ENCODE measurements at regions not wholly inside any gene's neighbourhood (a gene's known extent, or its start where the extent isn't known, plus 50 kb on each side); places are given as distances from the start of the nearest gene placed in this dataset.

DNA sequence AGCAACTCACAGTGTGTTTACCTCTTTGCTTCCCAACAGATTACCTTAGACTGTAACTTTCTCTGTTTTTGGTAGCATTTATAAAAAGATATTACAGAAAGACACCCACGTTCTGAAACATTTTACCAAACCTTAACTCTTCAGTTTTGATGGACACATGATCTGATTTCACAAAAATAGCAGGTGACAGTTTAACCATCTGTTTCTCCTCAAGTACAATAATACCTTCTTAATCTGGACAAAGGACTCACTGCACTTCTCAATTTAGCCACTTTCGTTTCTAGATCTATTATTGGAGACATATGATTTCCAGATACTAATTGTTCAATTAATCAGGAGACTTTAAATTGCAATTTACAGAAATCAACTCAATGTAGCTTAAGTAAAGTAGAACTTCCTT is 703.8 kb upstream of the KIF2B start:
- no CpG with 5 or more reads among the region's 2 CpGs for WGBS, 2 experiments (ENCODE audit: extremely low coverage in 2 of 2, insufficient read length in 1 of 2)
- in situ Hi-C loops (cut with MboI; ENCODE audit: low sequenced_read_pairs) (no loop called here), intact Hi-C loops (cut with micrococcal nuclease) (no loop called here), dilution Hi-C loops (cut with HindIII; ENCODE audit: low sequenced_read_pairs, unreplicated experiment) (no loop called here)
- H4K20me1 ChIP-seq (ENCODE audit: insufficient read depth, low read length), result no peaks in the 10 kb centered on the region
- H3K4me3 ChIP-seq (ENCODE audit: insufficient read depth, low read depth, low read length), result no peak overlapping the region
- H3K18ac ChIP-seq (ENCODE audit: low read depth, low read length), result no peak overlapping the region
- no peaks in the 10 kb centered on the region for H3K27me3 ChIP-seq (ENCODE audit: control insufficient read depth, insufficient read depth, low read length)
- H2AK9ac ChIP-seq (replicated peaks; ENCODE audit: low read depth, low read length, poor library complexity), result no peak overlapping the region
- H3K9me1 ChIP-seq (ENCODE audit: insufficient read depth, low read length), result no peaks in the 10 kb centered on the region
- H2BK120ac ChIP-seq (ENCODE audit: low read depth, low read length), result no peak overlapping the region
- ATAC-seq (ENCODE audit: low read depth) (no peak), DNase-seq (no peak)
- no peak overlapping the region for H4K8ac ChIP-seq (ENCODE audit: low read depth in 2 of 2, low read length in 2 of 2)
- H4K91ac ChIP-seq (ENCODE audit: insufficient read depth, low read depth, low read length), result no peak overlapping the region
- H3K36me3 ChIP-seq (ENCODE audit: control insufficient read depth, insufficient read depth, low read length), result no peaks in the 10 kb centered on the region
- no peaks in the 10 kb centered on the region for H3K4me1 ChIP-seq (ENCODE audit: control insufficient read depth, insufficient read depth, low read length)
- no peaks in the 10 kb centered on the region for H3K79me1 ChIP-seq (ENCODE audit: low read depth in 1 of 2, low read length in 2 of 2)
- H3K9ac ChIP-seq (ENCODE audit: low read depth, low read length), result no peak overlapping the region
- no peak overlapping the region for H3K56ac ChIP-seq (ENCODE audit: extremely low read depth, insufficient read depth, low read length)
- H3K4ac ChIP-seq (ENCODE audit: low read depth, low read length), result no peak overlapping the region
- no peak overlapping the region for H3K14ac ChIP-seq (replicated peaks; ENCODE audit: low read depth, low read length)
- no peak overlapping the region for H2AK5ac ChIP-seq (ENCODE audit: low read depth, low read length)
- CTCF ChIA-PET, result no interaction called here
- no peak overlapping the region for H2BK20ac ChIP-seq (ENCODE audit: low read depth, low read length)
- no TSS peak for BruUV-seq (replicated peaks)
- TF ChIP-seq CEBPB (IDR thresholded peaks at IDR 0.05; ENCODE audit: low read depth, low read length), result no peak
- TF ChIP-seq, protein P1, sequence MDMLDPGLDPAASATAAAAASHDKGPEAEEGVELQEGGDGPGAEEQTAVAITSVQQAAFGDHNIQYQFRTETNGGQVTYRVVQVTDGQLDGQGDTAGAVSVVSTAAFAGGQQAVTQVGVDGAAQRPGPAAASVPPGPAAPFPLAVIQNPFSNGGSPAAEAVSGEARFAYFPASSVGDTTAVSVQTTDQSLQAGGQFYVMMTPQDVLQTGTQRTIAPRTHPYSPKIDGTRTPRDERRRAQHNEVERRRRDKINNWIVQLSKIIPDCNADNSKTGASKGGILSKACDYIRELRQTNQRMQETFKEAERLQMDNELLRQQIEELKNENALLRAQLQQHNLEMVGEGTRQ (IDR thresholded peaks at IDR 0.05; ENCODE audit: low read depth, low read length), result no peak
- no peak for TF ChIP-seq MAZ (IDR thresholded peaks at IDR 0.05; ENCODE audit: borderline replicate concordance, low read depth, low read length)
- TF ChIP-seq CHD1 (IDR thresholded peaks at IDR 0.05; ENCODE audit: low read depth, low read length), result no peak
- no peak for TF ChIP-seq FOS (IDR thresholded peaks at IDR 0.05; ENCODE audit: low read depth, low read length)
- TF ChIP-seq RAD21 (IDR thresholded peaks at IDR 0.05; ENCODE audit: low read length), result no peak
- no peak for TF ChIP-seq RFX5 (IDR thresholded peaks at IDR 0.05; ENCODE audit: low read depth, low read length)
- TF ChIP-seq BHLHE40 (IDR thresholded peaks at IDR 0.05; ENCODE audit: low read depth, low read length), result no peak
- no peak for TF ChIP-seq CTCF (conservative IDR thresholded peaks at IDR 0.05; ENCODE audit: low read depth, low read length)
- no peak for TF ChIP-seq NFE2L2 (IDR thresholded peaks at IDR 0.05; ENCODE audit: low read depth, low read length)
- no peak overlapping the region for H2BK15ac ChIP-seq (ENCODE audit: low read depth, low read length)
- H3K4me2 ChIP-seq (ENCODE audit: low read depth, low read length), result no peak overlapping the region
- H2BK5ac ChIP-seq (ENCODE audit: low read depth, low read length, poor library complexity, severe bottlenecking), result no peak overlapping the region
- H3K9me3 ChIP-seq (ENCODE audit: control insufficient read depth, insufficient read depth, low read length), result peaks cover 4% of the 10 kb centered on the region
- no peak overlapping the region for H4K5ac ChIP-seq (ENCODE audit: low read depth, low read length)
- POLR2A ChIA-PET (ENCODE audit: unreplicated experiment), result no interaction called here
- no peak overlapping the region for H2AFZ ChIP-seq (replicated peaks; ENCODE audit: low read length, poor library complexity)
- H3K27ac ChIP-seq (ENCODE audit: insufficient read depth, low read length), result no peak overlapping the region
- H3K23ac ChIP-seq (ENCODE audit: low read depth, low read length), result no peak overlapping the region

Measured in IMR-90 (cell line).